ENCODE measurements at regions not wholly inside any gene's neighbourhood (a gene's known extent, or its start where the extent isn't known, plus 50 kb on each side); places are given as distances from the start of the nearest gene placed in this dataset.
"Not testable (repeated sequence)": the region's sequence is repeated elsewhere in the genome, so short reads cannot be mapped to it uniquely, and the experiment has no call there.

- no TSS peak for BruUV-seq (replicated peaks)
- no peak overlapping the region for H3K4me3 ChIP-seq (ENCODE audit: low read depth, low read length, poor library complexity, severe bottlenecking)
- H2AFZ ChIP-seq (ENCODE audit: low read length): no peak overlapping the region
- CTCF ChIA-PET (ENCODE audit: unreplicated experiment): no interaction called here
- no peaks in the 10 kb centered on the region for H3K9me2 ChIP-seq (ENCODE audit: insufficient read depth, low read length)
- no peaks in the 10 kb centered on the region for H3K79me2 ChIP-seq (ENCODE audit: insufficient read depth, low read depth, low read length)
- H3K4me1 ChIP-seq (ENCODE audit: insufficient read depth, low read length, poor library complexity, severe bottlenecking): no peaks in the 10 kb centered on the region
- TF ChIP-seq CTCF (conservative IDR thresholded peaks at IDR 0.05; ENCODE audit: low read length) (no peak), EZH2phosphoT487 (IDR thresholded peaks at IDR 0.05; ENCODE audit: borderline replicate concordance, low read depth, low read length) (no peak)
- intact Hi-C loops (cut with micrococcal nuclease; ENCODE audit: unreplicated experiment): no loop called here
- POLR2A ChIA-PET: interaction anchor here (0.5 to 0.8 kb wide), 2 partner anchors 83 to 423 kb away, joined by 3 to 4 read pairs; no protein-coding TSS in a partner anchor
- no peaks in the 10 kb centered on the region for H3K36me3 ChIP-seq (ENCODE audit: insufficient read depth, low read length)
- no peaks in the 10 kb centered on the region for H4K20me1 ChIP-seq (ENCODE audit: insufficient read depth, low read length)
- DNase-seq (ENCODE audit: low spot score): no peak
- H3K9me3 ChIP-seq (ENCODE audit: low read length): no peaks in the 10 kb centered on the region
- H3K4me2 ChIP-seq (ENCODE audit: low read length): no peak overlapping the region
- H3K27ac ChIP-seq (ENCODE audit: low read depth, low read length, poor library complexity, severe bottlenecking): no peak overlapping the region
These were observed 545.0 kb downstream of the SLCO4C1 start for GRCh38 chr5:101751105-101751504.

DNA sequence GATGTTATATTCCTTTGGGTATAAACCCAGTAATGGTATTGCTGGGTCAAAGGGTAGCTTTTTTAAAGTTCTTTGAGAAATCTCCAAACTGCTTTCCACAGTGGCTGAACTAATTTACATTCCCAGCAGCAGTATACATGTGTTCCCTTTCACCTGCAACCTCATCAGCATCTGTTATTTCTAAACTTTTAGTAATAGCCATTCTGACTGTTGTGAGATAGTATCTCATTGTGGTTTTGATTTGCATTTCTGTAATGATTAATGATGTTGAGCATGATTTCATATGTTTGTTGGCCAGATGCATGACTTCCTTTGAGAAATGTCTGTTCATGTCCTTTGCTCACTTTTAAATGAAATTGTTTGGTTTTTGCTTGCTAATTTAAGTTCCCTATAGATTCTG, 553.1 kb downstream of the SLCO4C1 start:
- DNase-seq (ENCODE audit: low spot score); H3K9me3 ChIP-seq (ENCODE audit: low read length); H3K79me2 ChIP-seq (ENCODE audit: insufficient read depth, low read depth, low read length); H3K9me2 ChIP-seq (ENCODE audit: insufficient read depth, low read length); CTCF ChIA-PET (ENCODE audit: unreplicated experiment); H3K4me1 ChIP-seq (ENCODE audit: insufficient read depth, low read length, poor library complexity, severe bottlenecking); H3K4me3 ChIP-seq (ENCODE audit: low read depth, low read length, poor library complexity, severe bottlenecking); H2AFZ ChIP-seq (ENCODE audit: low read length); intact Hi-C loops (cut with micrococcal nuclease; ENCODE audit: unreplicated experiment); H4K20me1 ChIP-seq (ENCODE audit: insufficient read depth, low read length); H3K27ac ChIP-seq (ENCODE audit: low read depth, low read length, poor library complexity, severe bottlenecking); BruUV-seq (replicated peaks); H3K4me2 ChIP-seq (ENCODE audit: low read length); H3K36me3 ChIP-seq (ENCODE audit: insufficient read depth, low read length): not testable (repeated sequence)
- POLR2A ChIA-PET: interaction anchor here (1.0 kb wide), 1 partner anchor 13 kb away, joined by 3 read pairs; no protein-coding TSS in a partner anchor

DNA sequence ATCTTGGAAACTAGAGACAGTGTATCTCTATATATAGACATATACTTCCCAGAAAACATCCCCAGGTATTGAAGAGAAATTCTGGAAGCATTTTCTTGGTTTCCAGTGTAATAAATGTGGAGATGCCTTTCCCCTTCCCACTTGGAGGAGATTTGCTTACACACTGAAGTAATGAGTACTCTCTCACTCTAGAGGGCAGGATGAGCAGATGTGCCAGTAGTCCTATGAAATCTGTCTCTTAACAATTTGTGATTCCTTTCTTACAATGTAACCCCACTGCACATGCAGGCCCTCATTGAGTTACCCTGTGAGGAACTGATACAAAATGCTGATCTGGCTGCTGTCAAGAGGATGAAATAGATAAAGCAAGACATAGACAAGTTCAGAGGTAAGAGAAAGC, 567.2 kb downstream of the SLCO4C1 start:
- no peak overlapping the region for H3K4me3 ChIP-seq (ENCODE audit: low read depth, low read length, poor library complexity, severe bottlenecking)
- ChIA-PET CTCF (ENCODE audit: unreplicated experiment) (no interaction called here), POLR2A (interaction anchor here (1.5 kb wide), 1 partner anchor 12 kb away, joined by 5 read pairs; no protein-coding TSS in a partner anchor)
- H3K4me1 ChIP-seq (ENCODE audit: insufficient read depth, low read length, poor library complexity, severe bottlenecking): no peaks in the 10 kb centered on the region
- DNase-seq (ENCODE audit: low spot score): no peak
- H3K9me3 ChIP-seq (ENCODE audit: low read length): no peaks in the 10 kb centered on the region
- no peaks in the 10 kb centered on the region for H3K79me2 ChIP-seq (ENCODE audit: insufficient read depth, low read depth, low read length)
- H3K4me2 ChIP-seq (ENCODE audit: low read length): no peak overlapping the region
- H3K9me2 ChIP-seq (ENCODE audit: insufficient read depth, low read length): no peaks in the 10 kb centered on the region
- intact Hi-C loops (cut with micrococcal nuclease; ENCODE audit: unreplicated experiment): no loop called here
- H3K27ac ChIP-seq (ENCODE audit: low read depth, low read length, poor library complexity, severe bottlenecking): no peak overlapping the region
- peak; percentile 43; the same call in 1 of the 2 replicates for TF ChIP-seq CTCF (conservative IDR thresholded peaks at IDR 0.05; ENCODE audit: low read length)
- no peak for TF ChIP-seq EZH2phosphoT487 (IDR thresholded peaks at IDR 0.05; ENCODE audit: borderline replicate concordance, low read depth, low read length)
- H4K20me1 ChIP-seq (ENCODE audit: insufficient read depth, low read length): no peaks in the 10 kb centered on the region
- H2AFZ ChIP-seq (ENCODE audit: low read length): no peak overlapping the region
- H3K36me3 ChIP-seq (ENCODE audit: insufficient read depth, low read length): no peaks in the 10 kb centered on the region
- BruUV-seq (replicated peaks): no TSS peak

Measured in OCI-LY7 (cell line).